ENCODE measurements at regions not wholly inside any gene's neighbourhood (a gene's known extent, or its start where the extent isn't known, plus 50 kb on each side); places are given as distances from the start of the nearest gene placed in this dataset.
A peak's percentile ranks its signal among the peaks of the same experiment; 100 is the strongest.

- no peak for DNase-seq (ENCODE audit: low read depth)
- H3K4me3 ChIP-seq (ENCODE audit: low read depth, low read length): no peak overlapping the region
- no peak for TF ChIP-seq POLR2A (IDR thresholded peaks at IDR 0.05; ENCODE audit: extremely low read depth, insufficient read length)
- no peak for TF ChIP-seq MAX (IDR thresholded peaks at IDR 0.05; ENCODE audit: low read depth, low read length)
- TF ChIP-seq, protein P1, sequence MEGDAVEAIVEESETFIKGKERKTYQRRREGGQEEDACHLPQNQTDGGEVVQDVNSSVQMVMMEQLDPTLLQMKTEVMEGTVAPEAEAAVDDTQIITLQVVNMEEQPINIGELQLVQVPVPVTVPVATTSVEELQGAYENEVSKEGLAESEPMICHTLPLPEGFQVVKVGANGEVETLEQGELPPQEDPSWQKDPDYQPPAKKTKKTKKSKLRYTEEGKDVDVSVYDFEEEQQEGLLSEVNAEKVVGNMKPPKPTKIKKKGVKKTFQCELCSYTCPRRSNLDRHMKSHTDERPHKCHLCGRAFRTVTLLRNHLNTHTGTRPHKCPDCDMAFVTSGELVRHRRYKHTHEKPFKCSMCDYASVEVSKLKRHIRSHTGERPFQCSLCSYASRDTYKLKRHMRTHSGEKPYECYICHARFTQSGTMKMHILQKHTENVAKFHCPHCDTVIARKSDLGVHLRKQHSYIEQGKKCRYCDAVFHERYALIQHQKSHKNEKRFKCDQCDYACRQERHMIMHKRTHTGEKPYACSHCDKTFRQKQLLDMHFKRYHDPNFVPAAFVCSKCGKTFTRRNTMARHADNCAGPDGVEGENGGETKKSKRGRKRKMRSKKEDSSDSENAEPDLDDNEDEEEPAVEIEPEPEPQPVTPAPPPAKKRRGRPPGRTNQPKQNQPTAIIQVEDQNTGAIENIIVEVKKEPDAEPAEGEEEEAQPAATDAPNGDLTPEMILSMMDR (IDR thresholded peaks at IDR 0.05; ENCODE audit: low read depth, low read length): no peak
- no peak for TF ChIP-seq MYC (IDR thresholded peaks at IDR 0.05; ENCODE audit: low read depth, low read length)
Observed at GRCh38 chr6:113528111-113528510, 329.0 kb upstream of the MARCKS start.

- TF ChIP-seq POLR2A (IDR thresholded peaks at IDR 0.05; ENCODE audit: extremely low read depth, insufficient read length): no peak
- TF ChIP-seq, protein P1 (IDR thresholded peaks at IDR 0.05; ENCODE audit: low read depth, low read length): no peak
- TF ChIP-seq MYC (IDR thresholded peaks at IDR 0.05; ENCODE audit: low read depth, low read length): no peak
- TF ChIP-seq MAX (IDR thresholded peaks at IDR 0.05; ENCODE audit: low read depth, low read length): no peak
- DNase-seq (ENCODE audit: low read depth): no peak
- H3K4me3 ChIP-seq (ENCODE audit: low read depth, low read length): no peak overlapping the region
Observed at GRCh38 chr6:113529196-113529595, 327.9 kb upstream of the MARCKS start.

DNA sequence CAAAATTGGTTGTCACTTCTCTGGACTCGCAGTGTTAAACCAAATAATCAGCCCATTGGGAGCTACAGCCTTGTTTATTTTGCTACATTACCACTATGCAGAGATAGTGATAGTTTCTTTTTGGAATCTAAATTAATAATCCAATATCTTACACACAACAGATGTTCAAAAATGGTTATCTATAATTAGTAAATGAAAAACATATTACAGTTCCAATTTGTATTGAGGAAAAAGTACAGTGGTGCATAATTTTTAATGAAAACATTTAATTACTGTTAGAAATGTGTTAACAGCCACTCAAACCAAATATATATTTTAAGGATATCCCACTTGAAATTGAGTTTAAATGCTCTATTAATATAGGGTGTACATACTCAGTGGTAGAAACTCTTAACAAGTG, 327.3 kb upstream of the MARCKS start:
- DNase-seq (ENCODE audit: low read depth): no peak
- TF ChIP-seq MAX (IDR thresholded peaks at IDR 0.05; ENCODE audit: low read depth, low read length) (no peak), MYC (IDR thresholded peaks at IDR 0.05; ENCODE audit: low read depth, low read length) (no peak), POLR2A (IDR thresholded peaks at IDR 0.05; ENCODE audit: extremely low read depth, insufficient read length) (no peak)
- TF ChIP-seq, protein P1 (IDR thresholded peaks at IDR 0.05; ENCODE audit: low read depth, low read length): no peak
- H3K4me3 ChIP-seq (ENCODE audit: low read depth, low read length): no peak overlapping the region

GRCh38 chr6:113530769-113531168, 326.4 kb upstream of the MARCKS start:
- TF ChIP-seq, protein P1 (IDR thresholded peaks at IDR 0.05; ENCODE audit: low read depth, low read length): no peak
- TF ChIP-seq MAX (IDR thresholded peaks at IDR 0.05; ENCODE audit: low read depth, low read length) (peak; percentile 25; the same call in 1 of the 2 replicates), MYC (IDR thresholded peaks at IDR 0.05; ENCODE audit: low read depth, low read length) (no peak), POLR2A (IDR thresholded peaks at IDR 0.05; ENCODE audit: extremely low read depth, insufficient read length) (no peak)
- no peak for DNase-seq (ENCODE audit: low read depth)

DNA sequence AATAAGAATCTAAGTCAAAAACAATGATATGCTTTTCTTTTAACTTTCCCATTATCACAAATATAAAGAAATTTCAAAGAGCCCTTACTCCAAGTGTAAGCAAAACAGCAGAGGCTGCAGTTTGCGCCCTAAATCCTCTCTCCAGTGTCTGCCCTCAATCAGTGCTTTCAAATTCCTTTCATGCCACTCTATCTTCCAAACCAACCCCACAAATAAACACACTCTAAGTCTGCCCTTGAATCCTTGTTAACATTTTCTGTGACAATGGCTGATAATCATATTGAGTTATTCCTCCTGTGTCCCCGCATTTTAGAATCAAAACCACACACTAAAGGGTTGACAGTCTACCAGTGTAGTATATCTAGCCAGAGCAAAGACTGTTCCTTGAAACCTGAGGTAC, 317.9 kb upstream of the MARCKS start:
- TF ChIP-seq MAX (IDR thresholded peaks at IDR 0.05; ENCODE audit: low read depth, low read length) (no peak), MYC (IDR thresholded peaks at IDR 0.05; ENCODE audit: low read depth, low read length) (no peak), POLR2A (IDR thresholded peaks at IDR 0.05; ENCODE audit: extremely low read depth, insufficient read length) (no peak)
- TF ChIP-seq, protein P1 (IDR thresholded peaks at IDR 0.05; ENCODE audit: low read depth, low read length): no peak
- DNase-seq (ENCODE audit: low read depth): no peak
- H3K4me3 ChIP-seq (ENCODE audit: low read depth, low read length): no peak overlapping the region

More at GRCh38 chr6:113530769-113531168, 326.4 kb upstream of the MARCKS start:
- no peak overlapping the region for H3K4me3 ChIP-seq (ENCODE audit: low read depth, low read length)

Data from NB4 (cell line).